GM08714 (cell line): ENCODE measurements at regions not wholly inside any gene's neighbourhood (a gene's known extent, or its start where the extent isn't known, plus 50 kb on each side); places are given as distances from the start of the nearest gene placed in this dataset.
"Not testable (repeated sequence)": the region's sequence is repeated elsewhere in the genome, so short reads cannot be mapped to it uniquely, and the experiment has no call there.

Experiments used
- H3K4me3 ChIP-seq: fragments of 200-500 bp; sonication (Bioruptor generic); 2 replicates; pipeline ENCODE4 v1.5.1; 2014; ENCODE audit warnings: mild to moderate bottlenecking, low read length, inconsistent platforms
- ZNF274 ChIP-seq: IDR thresholded peaks from 2 replicates; pipeline ENCODE4 v1.6.1; 2012; ENCODE audit warnings: mild to moderate bottlenecking, low read depth, low read length

DNA sequence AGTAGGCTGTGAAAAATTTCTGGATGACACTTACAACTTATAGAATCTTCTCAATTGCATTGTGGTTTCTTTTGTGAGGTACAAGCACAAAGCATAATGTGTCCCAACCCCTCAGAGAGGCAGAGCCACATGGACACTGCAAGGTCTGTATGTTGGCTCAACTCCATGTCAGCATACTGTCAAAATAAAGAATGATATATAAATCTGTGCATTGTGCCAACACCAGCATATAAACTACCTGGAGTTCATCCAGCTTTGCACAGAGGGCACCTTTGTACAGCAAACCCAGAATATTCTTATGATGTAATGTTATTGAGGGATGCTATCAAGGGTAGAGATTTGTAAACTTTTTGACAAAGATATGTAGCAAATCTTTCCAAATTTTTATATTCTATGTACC lies 1065.8 kb upstream of the MIR17HG start:
- no peak for TF ChIP-seq ZNF274
- H3K4me3 ChIP-seq, result no peak overlapping the region

DNA sequence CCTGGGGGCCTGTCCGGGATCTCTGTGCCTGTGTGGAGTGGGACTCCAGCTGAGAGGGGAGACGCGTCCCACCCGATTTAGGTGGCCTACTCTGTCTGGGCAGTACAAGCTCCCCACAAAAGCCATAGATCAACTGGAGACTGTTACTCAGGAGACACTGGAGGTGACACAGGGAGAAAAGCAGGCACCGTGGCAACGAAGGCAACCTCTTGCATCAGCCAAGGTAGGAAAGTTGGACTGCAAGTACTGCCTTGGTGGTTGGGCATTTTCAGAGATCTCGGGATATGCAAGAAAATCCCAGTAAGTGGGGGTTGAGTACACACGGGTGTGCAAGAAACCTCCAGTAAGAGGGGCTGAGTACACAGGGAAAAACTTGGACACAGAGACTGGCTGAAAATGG lies 1060.0 kb upstream of the MIR17HG start:
- H3K4me3 ChIP-seq, result no peak overlapping the region
- no peak for TF ChIP-seq ZNF274

DNA sequence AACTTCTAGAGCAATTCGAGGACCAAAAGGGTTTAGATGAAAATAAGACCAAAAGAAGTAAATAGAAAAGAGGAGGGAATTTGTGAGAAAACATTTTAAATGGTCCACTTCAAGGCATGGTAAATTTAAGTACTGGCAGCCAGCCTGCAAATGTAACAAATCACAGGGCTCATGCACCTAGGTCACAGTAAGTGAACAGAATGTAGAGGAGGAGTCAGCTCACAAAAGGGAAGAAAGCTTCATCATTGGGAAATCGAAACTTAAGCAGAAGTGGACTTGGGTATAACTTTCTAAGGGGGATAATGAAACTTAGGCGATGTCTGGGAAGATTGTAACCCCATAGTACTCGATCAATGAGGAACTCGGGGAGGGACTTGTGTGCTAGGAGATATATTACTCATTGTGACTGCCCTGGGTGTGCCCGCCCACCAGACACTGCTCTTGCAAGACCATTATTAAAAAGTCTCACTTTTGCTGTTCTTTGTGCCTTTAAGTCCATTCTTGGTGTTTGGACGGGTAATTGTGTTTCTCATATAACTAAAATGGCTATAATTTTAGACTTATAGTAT lies 1053.6 kb upstream of the MIR17HG start:
- no peak overlapping the region for H3K4me3 ChIP-seq
- TF ChIP-seq ZNF274, result no peak

DNA sequence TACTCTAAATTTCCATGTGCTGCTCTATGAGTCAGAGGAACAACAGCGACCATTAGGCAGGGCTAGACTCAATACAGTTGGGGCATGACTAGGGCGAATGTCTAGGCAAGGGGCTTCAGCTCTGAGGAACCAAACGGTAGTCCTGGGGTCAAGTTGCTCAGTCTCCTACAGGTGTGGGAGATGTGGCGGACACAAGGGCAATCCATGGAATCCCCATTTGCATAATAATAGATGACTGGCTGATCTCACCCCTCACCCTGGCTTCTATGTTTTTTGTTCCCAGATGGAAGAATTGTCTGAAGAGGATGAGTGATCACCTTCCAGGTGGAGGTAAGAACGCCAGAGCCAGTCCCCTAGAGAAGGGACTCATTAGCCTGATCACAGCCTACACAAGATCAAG lies 1048.2 kb upstream of the MIR17HG start:
- no peak for TF ChIP-seq ZNF274
- H3K4me3 ChIP-seq, result no peak overlapping the region

DNA sequence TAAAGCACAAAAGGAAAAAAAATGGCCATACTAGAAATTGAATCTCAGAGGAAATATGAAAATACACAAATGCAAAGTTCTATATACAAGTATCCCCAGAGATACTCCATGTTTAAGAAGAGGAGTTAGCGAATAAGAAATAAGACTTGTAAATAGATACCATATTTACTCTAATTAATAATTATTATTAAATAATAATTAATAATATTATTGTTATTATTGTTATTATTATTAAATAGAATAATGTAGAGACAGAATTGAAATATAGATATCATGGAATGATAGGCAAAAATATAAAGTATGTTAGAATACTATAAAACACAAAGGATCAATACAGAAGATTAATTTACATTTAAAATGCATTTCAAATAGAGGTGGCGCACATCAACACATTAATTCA lies 1047.5 kb upstream of the MIR17HG start:
- TF ChIP-seq ZNF274, result no peak
- no peak overlapping the region for H3K4me3 ChIP-seq

DNA sequence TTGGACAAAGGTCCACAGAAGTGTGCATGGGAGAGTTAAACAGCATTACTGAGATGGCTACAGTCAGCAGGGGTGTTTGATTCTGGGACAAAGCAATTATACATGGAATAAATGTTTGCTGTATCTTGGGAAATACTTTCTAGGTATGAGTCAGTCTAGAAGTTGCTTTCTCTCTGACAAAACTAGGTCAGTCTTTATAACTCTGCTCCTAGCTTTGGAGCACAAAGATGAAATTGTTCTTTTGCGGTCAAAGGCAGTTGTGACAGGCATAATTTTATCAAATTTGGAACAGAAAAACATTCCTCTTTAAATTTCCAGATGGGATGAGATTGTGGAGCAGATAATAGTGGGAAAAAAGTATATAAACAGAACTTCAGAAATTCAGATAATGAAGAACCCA lies 1045.4 kb upstream of the MIR17HG start:
- H3K4me3 ChIP-seq, result no peak overlapping the region
- no peak for TF ChIP-seq ZNF274

DNA sequence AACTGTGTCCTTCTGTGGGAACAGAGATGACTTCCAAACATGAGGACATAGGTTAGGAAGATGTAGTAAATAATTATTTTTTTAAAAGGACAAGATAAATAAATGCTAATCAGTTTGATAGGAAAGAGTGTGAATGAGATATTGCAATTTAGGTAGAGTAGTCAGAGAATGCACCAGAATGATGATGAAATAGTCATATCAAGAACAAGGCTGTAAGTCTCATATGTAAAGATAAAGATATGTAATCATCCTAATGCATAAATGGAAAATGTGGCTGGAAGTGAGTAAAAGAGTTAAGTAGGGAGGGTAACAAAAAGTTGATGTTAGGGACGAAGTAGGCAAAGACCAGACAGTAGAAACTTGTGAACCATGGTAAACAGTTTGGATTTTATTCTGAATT lies 1041.7 kb upstream of the MIR17HG start:
- no peak overlapping the region for H3K4me3 ChIP-seq
- no peak for TF ChIP-seq ZNF274

DNA sequence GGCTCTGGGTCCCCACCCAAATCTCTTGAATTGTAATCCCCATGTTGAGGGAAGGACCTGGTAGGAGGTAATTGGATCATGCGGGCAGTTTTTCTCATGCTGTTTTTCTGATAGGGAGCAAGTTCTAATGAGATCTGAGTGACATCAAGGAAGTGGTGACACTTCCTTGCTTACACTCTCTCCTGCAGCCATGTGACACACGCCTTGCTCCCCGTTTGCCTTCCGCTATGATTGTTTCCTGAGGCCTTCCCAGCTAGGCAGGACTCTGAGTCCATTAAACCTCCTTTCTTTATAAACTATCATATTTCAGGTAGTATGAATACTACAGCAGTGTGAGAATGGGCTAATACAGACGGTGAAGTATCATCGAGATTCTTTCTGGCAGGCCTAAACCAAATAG lies 1040.4 kb upstream of the MIR17HG start:
- no peak for TF ChIP-seq ZNF274
- no peak overlapping the region for H3K4me3 ChIP-seq

DNA sequence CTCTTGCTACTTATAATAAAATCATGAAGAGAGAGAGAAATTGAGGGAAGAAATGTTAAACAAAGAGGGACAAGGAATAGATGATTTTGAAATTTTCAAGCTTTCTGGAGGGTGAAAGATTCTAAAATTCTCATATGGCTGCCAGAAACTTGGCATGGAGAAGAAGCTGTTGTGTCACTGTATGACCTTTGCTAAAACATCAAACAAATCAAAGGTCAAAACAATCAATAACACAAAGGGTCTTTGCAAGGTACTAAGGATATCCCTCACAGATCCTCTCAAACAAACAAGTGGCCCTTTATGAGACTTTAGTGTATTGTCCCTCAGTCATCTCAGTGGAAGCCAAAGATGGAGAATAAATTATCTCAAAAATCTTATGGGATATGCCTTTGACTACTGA lies 1039.2 kb upstream of the MIR17HG start:
- TF ChIP-seq ZNF274, result no peak

DNA sequence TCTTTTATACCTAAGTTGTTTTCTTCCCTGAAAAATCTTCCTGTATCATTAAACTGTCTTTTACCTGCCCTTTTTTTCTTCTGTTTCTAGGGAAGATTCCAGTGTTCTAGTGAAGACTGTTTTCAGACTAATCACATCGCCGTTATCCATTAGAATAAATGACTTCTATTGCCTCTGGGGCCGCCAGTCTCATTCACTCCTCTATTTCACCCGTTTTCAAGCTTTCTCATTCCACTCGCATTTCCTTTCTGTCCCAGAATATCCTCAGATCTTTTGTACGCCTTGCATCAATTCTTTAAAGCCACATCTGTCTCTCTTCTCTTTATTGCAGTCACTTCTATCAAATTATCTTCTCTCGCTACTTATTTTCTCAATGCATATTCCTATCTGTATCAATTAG lies 1035.6 kb upstream of the MIR17HG start:
- no peak for TF ChIP-seq ZNF274
- H3K4me3 ChIP-seq, result no peak overlapping the region

More for the DNA sequence above, 1039.2 kb upstream of the MIR17HG start:
- H3K4me3 ChIP-seq, result no peak overlapping the region

DNA sequence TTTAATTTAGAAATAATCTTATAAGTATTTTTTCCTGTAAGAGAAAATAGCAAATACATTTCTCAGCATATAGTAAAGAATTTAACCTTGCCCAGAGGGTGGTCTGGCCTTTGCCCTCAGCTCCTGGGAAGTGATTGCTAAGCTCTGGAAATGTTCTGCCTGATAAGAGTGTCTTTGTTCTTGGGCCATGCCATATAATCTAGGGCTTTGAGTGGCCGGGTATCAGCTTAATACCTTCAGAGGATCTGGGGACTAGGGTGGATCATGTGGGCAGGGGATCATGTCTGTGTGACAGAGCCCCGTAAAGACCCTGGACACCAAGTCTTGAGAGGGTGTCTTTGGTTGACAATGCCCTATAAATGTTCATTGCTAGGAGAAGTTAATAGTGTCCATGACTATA lies 1032.4 kb upstream of the MIR17HG start:
- no peak for TF ChIP-seq ZNF274

DNA sequence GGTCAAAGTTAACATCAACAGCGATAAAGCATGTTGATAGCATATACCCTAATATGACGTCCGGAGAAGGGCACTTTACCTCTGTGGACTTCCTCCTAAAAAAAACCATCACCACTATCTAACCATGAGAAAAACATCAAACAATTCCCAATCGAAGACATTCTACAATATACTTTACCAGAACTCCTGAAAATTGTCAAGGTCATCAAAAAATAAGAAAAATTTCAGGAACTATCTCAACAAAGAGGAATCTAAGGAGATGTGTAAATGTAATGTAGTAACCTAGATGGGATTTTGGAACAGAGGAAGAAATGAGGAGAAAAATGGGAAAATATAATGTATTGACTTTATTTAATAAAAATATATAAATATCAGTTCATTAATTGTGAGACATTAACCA lies 1026.8 kb upstream of the MIR17HG start:
- no peak for TF ChIP-seq ZNF274
- H3K4me3 ChIP-seq, result no peak overlapping the region

More for the DNA sequence above, 1032.4 kb upstream of the MIR17HG start:
- H3K4me3 ChIP-seq, result no peak overlapping the region

DNA sequence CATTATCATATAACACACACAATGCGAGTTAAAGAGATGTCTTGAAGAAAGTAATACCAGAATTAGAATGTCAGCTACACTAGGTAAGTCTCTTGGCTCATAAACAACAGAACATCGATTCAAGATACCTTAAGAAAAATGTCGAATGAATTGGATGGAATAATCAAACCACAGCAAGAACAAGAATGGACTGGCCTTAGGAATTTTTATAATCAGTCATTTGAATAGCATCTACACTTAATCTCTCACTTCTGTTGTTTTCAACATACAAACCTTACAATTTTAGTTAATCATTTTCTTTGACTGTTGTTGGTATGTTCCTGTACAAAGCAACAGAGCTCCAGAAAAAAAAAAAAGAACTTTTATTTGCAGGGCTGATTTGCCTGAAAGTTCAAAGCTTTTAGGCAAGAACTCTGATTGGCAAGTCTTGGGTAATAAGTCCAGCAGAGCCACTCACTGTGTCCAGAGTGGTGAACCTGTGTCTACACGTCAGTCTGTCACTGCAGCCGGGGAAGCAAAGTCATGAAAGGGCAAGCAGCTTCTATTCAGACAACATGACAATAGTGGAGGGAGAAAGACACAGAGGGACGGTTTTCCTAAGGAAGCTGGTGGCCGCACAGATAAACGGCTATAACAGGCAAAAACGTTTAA lies 1026.1 kb upstream of the MIR17HG start:
- no peak overlapping the region for H3K4me3 ChIP-seq
- no peak for TF ChIP-seq ZNF274

DNA sequence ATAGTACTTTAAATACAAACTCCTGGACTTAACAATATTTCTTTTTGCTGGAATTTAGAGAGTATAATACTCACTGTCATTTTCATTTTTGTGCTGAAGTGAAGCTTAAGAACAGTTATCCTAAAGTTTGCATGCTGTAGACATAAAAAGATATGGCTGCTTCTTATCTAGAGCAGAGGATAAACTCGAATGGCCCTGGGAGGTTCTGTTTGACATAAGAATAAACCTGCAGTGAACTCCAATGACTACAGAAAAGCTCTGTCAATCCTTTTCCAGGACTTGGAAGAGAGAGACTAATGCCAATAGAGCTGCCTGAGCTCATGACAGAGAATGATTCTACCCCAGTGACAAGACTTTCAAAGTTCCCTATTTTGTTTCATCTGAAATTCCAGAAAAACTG lies 1017.8 kb upstream of the MIR17HG start:
- no peak for TF ChIP-seq ZNF274
- H3K4me3 ChIP-seq, result no peak overlapping the region

DNA sequence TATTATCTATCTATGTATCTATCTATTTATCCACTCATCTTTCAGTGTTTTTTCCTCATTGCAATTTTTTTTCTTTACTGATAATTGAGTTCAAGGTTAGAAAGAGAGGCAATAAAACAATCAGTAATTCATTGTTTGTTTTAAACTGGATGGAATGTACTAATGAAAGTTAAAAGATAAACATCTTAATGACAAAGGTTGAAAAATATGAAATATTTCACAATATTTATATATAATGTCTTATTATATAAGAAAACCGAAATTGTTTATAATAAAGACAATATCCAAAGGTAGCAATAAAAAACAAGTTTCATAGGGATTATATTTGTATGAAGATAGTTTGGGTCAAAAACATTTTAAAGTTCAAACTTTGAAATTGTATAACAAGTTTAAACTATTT lies 1015.5 kb upstream of the MIR17HG start:
- H3K4me3 ChIP-seq, result no peak overlapping the region
- TF ChIP-seq ZNF274, result no peak

DNA sequence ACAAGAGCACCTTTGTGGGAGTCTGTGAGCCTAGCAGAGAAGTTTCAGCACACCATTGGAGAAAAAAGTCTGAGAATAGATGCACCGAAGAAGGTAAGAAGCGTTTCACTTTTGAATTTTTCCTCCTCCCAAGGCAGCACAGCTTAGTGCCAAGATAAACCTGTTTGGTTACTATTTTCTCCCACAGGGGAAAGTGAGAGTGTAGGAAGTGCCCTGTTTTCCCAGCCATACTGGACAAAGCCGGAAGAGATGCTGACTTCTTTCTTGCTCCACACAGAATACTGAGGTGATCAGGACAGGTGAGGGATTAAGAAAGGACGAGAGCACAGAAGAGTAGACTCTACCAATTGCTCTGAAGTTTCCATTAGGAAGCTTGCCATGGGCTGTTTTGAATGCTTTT lies 1011.0 kb upstream of the MIR17HG start:
- H3K4me3 ChIP-seq, result no peak overlapping the region
- no peak for TF ChIP-seq ZNF274

DNA sequence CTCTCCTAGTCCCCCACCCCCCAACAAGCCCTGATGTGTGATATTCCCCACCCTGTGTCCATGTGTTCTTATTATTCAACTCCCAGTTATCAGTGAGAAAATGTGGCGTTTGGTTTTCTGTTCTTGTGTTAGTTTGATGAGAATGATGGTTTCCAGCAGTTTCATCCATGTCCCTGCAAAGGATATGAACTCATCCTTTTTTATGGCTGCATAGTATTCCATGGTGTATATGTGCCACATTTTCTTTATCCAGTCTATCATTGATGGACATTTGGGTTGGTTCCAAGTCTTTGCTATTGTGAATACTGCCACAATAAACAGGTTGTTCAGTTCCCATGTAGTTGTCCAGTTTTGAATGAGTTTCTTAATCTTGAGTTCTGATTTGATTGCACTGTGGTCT lies 1006.1 kb upstream of the MIR17HG start:
- not testable (repeated sequence) for H3K4me3 ChIP-seq

DNA sequence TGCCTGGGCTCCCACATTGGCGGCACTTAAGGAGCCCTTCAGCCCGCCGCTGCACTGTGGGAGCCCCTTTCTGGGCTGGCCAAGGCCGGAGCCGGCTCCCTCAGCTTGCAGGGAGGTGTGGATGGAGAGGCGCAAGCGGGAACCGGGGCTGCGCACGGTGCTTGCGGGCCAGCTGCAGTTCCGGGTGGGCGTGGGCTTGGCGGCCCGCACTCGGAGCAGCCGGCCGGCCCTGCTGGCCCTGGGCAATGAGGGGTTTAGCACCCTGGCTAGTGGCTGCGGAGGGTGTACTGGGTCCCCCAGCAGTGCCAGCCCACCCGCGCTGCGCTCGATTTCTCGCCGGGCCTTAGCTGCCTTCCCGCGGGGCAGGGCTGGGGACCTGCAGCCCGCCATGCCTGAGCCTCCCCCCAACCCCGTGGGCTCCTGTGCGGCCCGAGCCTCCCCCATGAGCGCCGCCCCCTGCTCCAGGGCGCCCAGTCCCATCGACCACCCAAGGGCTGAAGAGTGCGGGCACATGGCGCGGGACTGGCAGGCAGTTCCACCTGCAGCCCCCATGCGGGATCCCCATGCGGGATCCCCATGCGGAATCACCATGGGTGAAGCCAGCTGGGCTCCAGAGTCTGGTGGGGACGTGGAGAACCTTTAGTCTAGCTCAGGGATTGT lies 998.9 kb upstream of the MIR17HG start:
- not testable (repeated sequence) for H3K4me3 ChIP-seq
